Kidney tubule cell (primary cell): ENCODE measurements at regions not wholly inside any gene's neighbourhood (a gene's known extent, or its start where the extent isn't known, plus 50 kb on each side); places are given as distances from the start of the nearest gene placed in this dataset.

Source experiments
- DNase-seq: peaks from one replicate; pipeline ENCODE4 v3.0.0-alpha.2; 2018; ENCODE audit warnings: low spot score

GRCh38 chr1:114342376-114342775 is 168.6 kb downstream of the TRIM33 start:
- DNase-seq = no peak

GRCh38 chr1:114341856-114342255 is 169.1 kb downstream of the TRIM33 start:
- no peak for DNase-seq

- DNase-seq = no peak
These were observed 169.7 kb downstream of the TRIM33 start for GRCh38 chr1:114341299-114341698.

- no peak for DNase-seq
These were observed 170.1 kb downstream of the TRIM33 start for GRCh38 chr1:114340892-114341291.

GRCh38 chr1:114339379-114339778 is 171.6 kb downstream of the TRIM33 start:
- DNase-seq = no peak

GRCh38 chr1:114338191-114338890 is 172.7 kb downstream of the TRIM33 start:
- DNase-seq = no peak

- no peak for DNase-seq
These were observed 173.6 kb downstream of the TRIM33 start for GRCh38 chr1:114337417-114337816.

GRCh38 chr1:114336360-114336759 is 174.6 kb downstream of the TRIM33 start:
- no peak for DNase-seq

GRCh38 chr1:114335273-114335672 is 175.7 kb downstream of the TRIM33 start:
- no peak for DNase-seq

GRCh38 chr1:114334297-114334696 is 176.7 kb downstream of the TRIM33 start:
- DNase-seq = no peak

- no peak for DNase-seq
These were observed 177.3 kb downstream of the TRIM33 start for GRCh38 chr1:114333690-114334089.

- no peak for DNase-seq
These were observed 178.3 kb upstream of the SYT6 start for GRCh38 chr1:114331936-114332335.

- DNase-seq = no peak
These were observed 176.8 kb upstream of the SYT6 start for GRCh38 chr1:114330451-114330983.

GRCh38 chr1:114328361-114328904 is 174.8 kb upstream of the SYT6 start:
- DNase-seq = no peak

GRCh38 chr1:114324662-114324965 is 170.9 kb upstream of the SYT6 start:
- DNase-seq = no peak

GRCh38 chr1:114323959-114324661 is 170.4 kb upstream of the SYT6 start:
- DNase-seq = no peak

GRCh38 chr1:114322734-114323133 is 169.1 kb upstream of the SYT6 start:
- DNase-seq = no peak

- DNase-seq = no peak
These were observed 168.5 kb upstream of the SYT6 start for GRCh38 chr1:114322207-114322606.

- DNase-seq = peak; percentile 85
These were observed 166.9 kb upstream of the SYT6 start for GRCh38 chr1:114320586-114320985.

- no peak for DNase-seq
These were observed 165.7 kb upstream of the SYT6 start for GRCh38 chr1:114319418-114319817.

GRCh38 chr1:114318961-114319360 is 165.3 kb upstream of the SYT6 start:
- no peak for DNase-seq

- no peak for DNase-seq
These were observed 162.5 kb upstream of the SYT6 start for GRCh38 chr1:114316204-114316603.

GRCh38 chr1:114315631-114316030 is 162.0 kb upstream of the SYT6 start:
- no peak for DNase-seq
